ENCODE measurements at regions not wholly inside any gene's neighbourhood (a gene's known extent, or its start where the extent isn't known, plus 50 kb on each side); places are given as distances from the start of the nearest gene placed in this dataset.

- TF ChIP-seq POLR2A (IDR thresholded peaks at IDR 0.05) (no peak), POLR2AphosphoS5 (IDR thresholded peaks at IDR 0.05) (no peak), CTCF (IDR thresholded peaks at IDR 0.05) (no peak)
These were observed 137.1 kb downstream of the DDX53 start for GRCh38 chrX:23136816-23137215.

Measured in sigmoid colon (tissue), 4 donors.